Neural crest cell (in vitro differentiated cells): ENCODE measurements at regions not wholly inside any gene's neighbourhood (a gene's known extent, or its start where the extent isn't known, plus 50 kb on each side); places are given as distances from the start of the nearest gene placed in this dataset.

ENCODE experiments used
- DNase-seq: peaks from one replicate; pipeline ENCODE4 v3.0.0; 2021; ENCODE audit warnings: low read depth, mixed read lengths, low spot score
- H3K27ac Mint-ChIP-seq: one replicate; pipeline ENCODE4 v1.8.0; 2021; ENCODE audit warnings: mild to moderate bottlenecking, mixed read lengths; ENCODE audit not compliant: unreplicated experiment
- H3K27me3 Mint-ChIP-seq: 2 replicates; pipeline ENCODE4 v1.8.0; 2021; ENCODE audit warnings: low read depth, mild to moderate bottlenecking, mixed read lengths
- H3K36me3 Mint-ChIP-seq: 2 replicates; pipeline ENCODE4 v1.8.0; 2021; ENCODE audit warnings: low read depth, mild to moderate bottlenecking, mixed read lengths
- H3K4me1 Mint-ChIP-seq: 2 replicates; pipeline ENCODE4 v1.8.0; 2021; ENCODE audit warnings: mixed read lengths
- H3K4me3 Mint-ChIP-seq: one replicate; pipeline ENCODE4 v1.8.0; 2021; ENCODE audit warnings: mild to moderate bottlenecking, mixed read lengths
- H3K9me3 Mint-ChIP-seq: 2 replicates; pipeline ENCODE4 v1.8.0; 2021; ENCODE audit warnings: mixed read lengths
- CTCF ChIP-seq: fragments of 200-600 bp; sonication (generic); conservative IDR thresholded peaks from 2 replicates; pipeline ENCODE4 v1.5.0; 2021; ENCODE audit warnings: antibody characterized with exemption, mild to moderate bottlenecking

GRCh38 chr16:85988306-85988705, 89.3 kb downstream of the IRF8 start:
- no peak for TF ChIP-seq CTCF
- DNase-seq = no peak
- H3K9me3 Mint-ChIP-seq = no peaks in the 10 kb centered on the region
- H3K27me3 Mint-ChIP-seq = peaks cover 57% of the 10 kb centered on the region
- H3K27ac Mint-ChIP-seq = no peak overlapping the region
- H3K36me3 Mint-ChIP-seq = no peaks in the 10 kb centered on the region
- no peak overlapping the region for H3K4me3 Mint-ChIP-seq
- no peaks in the 10 kb centered on the region for H3K4me1 Mint-ChIP-seq

GRCh38 chr16:85988723-85989313, 89.9 kb downstream of the IRF8 start:
- TF ChIP-seq CTCF = no peak
- H3K4me1 Mint-ChIP-seq = no peaks in the 10 kb centered on the region
- H3K4me3 Mint-ChIP-seq = no peak overlapping the region
- no peak for DNase-seq
- no peaks in the 10 kb centered on the region for H3K36me3 Mint-ChIP-seq
- H3K27ac Mint-ChIP-seq = no peak overlapping the region
- no peaks in the 10 kb centered on the region for H3K9me3 Mint-ChIP-seq
- peaks cover 57% of the 10 kb centered on the region for H3K27me3 Mint-ChIP-seq

- no peaks in the 10 kb centered on the region for H3K4me1 Mint-ChIP-seq
- peaks cover 56% of the 10 kb centered on the region for H3K27me3 Mint-ChIP-seq
- no peak overlapping the region for H3K27ac Mint-ChIP-seq
- H3K36me3 Mint-ChIP-seq = no peaks in the 10 kb centered on the region
- DNase-seq = no peak
- H3K9me3 Mint-ChIP-seq = no peaks in the 10 kb centered on the region
- no peak for TF ChIP-seq CTCF
- no peak overlapping the region for H3K4me3 Mint-ChIP-seq
These were observed 90.4 kb downstream of the IRF8 start for GRCh38 chr16:85989376-85989775.

GRCh38 chr16:85989863-85990643, 91.1 kb downstream of the IRF8 start:
- DNase-seq = no peak
- no peak overlapping the region for H3K4me3 Mint-ChIP-seq

GRCh38 chr16:85990861-85991301, 91.9 kb downstream of the IRF8 start:
- no peak for DNase-seq
- no peak for TF ChIP-seq CTCF
- H3K36me3 Mint-ChIP-seq = no peaks in the 10 kb centered on the region
- peaks cover 10% of the 10 kb centered on the region for H3K4me1 Mint-ChIP-seq
- no peaks in the 10 kb centered on the region for H3K9me3 Mint-ChIP-seq
- H3K27ac Mint-ChIP-seq = no peak overlapping the region
- no peak overlapping the region for H3K4me3 Mint-ChIP-seq
- H3K27me3 Mint-ChIP-seq = peaks cover 44% of the 10 kb centered on the region

More at GRCh38 chr16:85989863-85990643, 91.1 kb downstream of the IRF8 start:
- Mint-ChIP-seq H3K27me3 (peaks cover 50% of the 10 kb centered on the region), H3K36me3 (no peaks in the 10 kb centered on the region), H3K4me1 (peaks cover 6% of the 10 kb centered on the region), H3K27ac (no peak overlapping the region), H3K9me3 (no peaks in the 10 kb centered on the region)
- TF ChIP-seq CTCF = no peak
